Karpas-422 (cell line): ENCODE measurements at regions not wholly inside any gene's neighbourhood (a gene's known extent, or its start where the extent isn't known, plus 50 kb on each side); places are given as distances from the start of the nearest gene placed in this dataset.

Experiments used
- DNase-seq: peaks from one replicate; pipeline ENCODE4 v3.0.0-alpha.2; 2015
- H2AFZ ChIP-seq: fragments of 200-600 bp; sonication (generic); 2 replicates; pipeline ENCODE4 v1.6.1; 2014; ENCODE audit warnings: antibody characterized with exemption, low read length, mixed read lengths
- H3K27ac ChIP-seq: fragments of 200-600 bp; sonication (generic); 2 replicates; pipeline ENCODE4 v1.5.1; 2014; ENCODE audit warnings: mild to moderate bottlenecking, low read length, moderate library complexity
- H3K27me3 ChIP-seq: fragments of 200-600 bp; sonication (generic); 2 replicates; pipeline ENCODE4 v1.6.1; 2014; ENCODE audit warnings: low read length, mixed read lengths
- H3K36me3 ChIP-seq: fragments of 200-600 bp; sonication (generic); 2 replicates; pipeline ENCODE4 v1.6.1; 2014; ENCODE audit warnings: low read length, mixed read lengths; ENCODE audit not compliant: insufficient read depth
- H3K4me1 ChIP-seq: fragments of 200-600 bp; sonication (generic); 2 replicates; pipeline ENCODE4 v1.6.1; 2014; ENCODE audit warnings: mild to moderate bottlenecking, low read length, mixed read lengths
- H3K4me2 ChIP-seq: fragments of 200-600 bp; sonication (generic); 2 replicates; pipeline ENCODE4 v1.6.1; 2014; ENCODE audit warnings: low read length, low read depth, mild to moderate bottlenecking; ENCODE audit not compliant: poor library complexity, severe bottlenecking
- H3K4me3 ChIP-seq: fragments of 200-600 bp; sonication (generic); 2 replicates; pipeline ENCODE4 v1.5.1; 2014; ENCODE audit warnings: mild to moderate bottlenecking, antibody characterized with exemption, low read length, mixed read lengths
- H3K79me2 ChIP-seq: fragments of 200-600 bp; sonication (generic); 2 replicates; pipeline ENCODE4 v1.6.1; 2014; ENCODE audit warnings: mild to moderate bottlenecking, low read length, mixed read lengths
- H3K9ac ChIP-seq: fragments of 200-600 bp; sonication (generic); 2 replicates; pipeline ENCODE4 v1.6.0; 2014; ENCODE audit warnings: low read length
- H3K9me2 ChIP-seq: fragments of 200-600 bp; sonication (generic), shearing (Covaris generic); replicated peaks from 2 replicates; pipeline ENCODE4 v1.6.0; 2014; ENCODE audit warnings: mild to moderate bottlenecking, low read length, moderate library complexity; ENCODE audit not compliant: insufficient read depth
- H3K9me3 ChIP-seq: fragments of 300-700, 200-600 bp; sonication (generic); 2 replicates; pipeline ENCODE4 v1.6.1; 2014; ENCODE audit warnings: low read length, mixed read lengths
- H4K20me1 ChIP-seq: fragments of 200-600 bp; sonication (generic); 2 replicates; pipeline ENCODE4 v1.6.1; 2014; ENCODE audit warnings: mild to moderate bottlenecking, antibody characterized with exemption, low read length, low read depth; ENCODE audit not compliant: insufficient read depth

DNA sequence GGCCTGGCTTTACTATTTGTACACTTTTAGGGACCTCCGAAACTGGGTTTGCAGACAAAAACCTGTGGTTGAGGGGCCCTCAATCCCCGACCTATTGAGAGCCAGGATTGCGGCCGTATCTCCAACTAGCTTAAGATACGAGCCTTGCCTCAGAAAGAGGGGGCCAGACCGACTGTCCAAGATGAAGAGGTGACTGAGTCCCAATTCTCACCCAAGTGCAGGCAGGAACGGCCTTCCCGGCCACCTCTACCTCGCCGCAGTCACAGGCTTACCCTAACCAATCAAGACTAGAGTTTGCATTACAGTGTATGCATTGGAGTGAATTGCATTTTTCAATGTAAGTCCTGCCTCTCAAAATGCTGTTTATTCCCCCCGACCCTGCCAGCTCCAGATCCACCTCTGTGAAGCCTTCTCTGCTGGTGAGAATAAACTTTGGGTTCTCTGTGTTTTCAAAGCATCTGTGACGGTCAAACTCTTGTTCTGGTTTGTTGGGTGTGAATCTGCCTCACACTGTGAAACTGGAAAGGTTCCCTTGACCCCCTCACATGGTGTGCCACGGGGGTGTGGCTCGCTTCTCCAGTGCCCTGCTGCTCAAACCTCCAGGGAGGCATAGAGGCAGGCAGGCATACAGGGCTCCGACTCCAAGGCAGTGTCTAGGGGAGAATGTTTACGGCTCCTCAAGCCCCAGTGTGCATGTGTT, 62.2 kb upstream of the WLS start:
- Histone ChIP-seq H3K4me3 (no peak overlapping the region), H3K27ac (no peak overlapping the region), H3K9ac (no peak overlapping the region), H3K9me3 (no peaks in the 10 kb centered on the region), H3K4me1 (no peaks in the 10 kb centered on the region), H3K9me2 (no peaks in the 10 kb centered on the region), H3K4me2 (no peak overlapping the region), H2AFZ (no peak overlapping the region), H4K20me1 (no peaks in the 10 kb centered on the region), H3K79me2 (no peaks in the 10 kb centered on the region), H3K27me3 (no peaks in the 10 kb centered on the region), H3K36me3 (no peaks in the 10 kb centered on the region)
- DNase-seq = no peak

DNA sequence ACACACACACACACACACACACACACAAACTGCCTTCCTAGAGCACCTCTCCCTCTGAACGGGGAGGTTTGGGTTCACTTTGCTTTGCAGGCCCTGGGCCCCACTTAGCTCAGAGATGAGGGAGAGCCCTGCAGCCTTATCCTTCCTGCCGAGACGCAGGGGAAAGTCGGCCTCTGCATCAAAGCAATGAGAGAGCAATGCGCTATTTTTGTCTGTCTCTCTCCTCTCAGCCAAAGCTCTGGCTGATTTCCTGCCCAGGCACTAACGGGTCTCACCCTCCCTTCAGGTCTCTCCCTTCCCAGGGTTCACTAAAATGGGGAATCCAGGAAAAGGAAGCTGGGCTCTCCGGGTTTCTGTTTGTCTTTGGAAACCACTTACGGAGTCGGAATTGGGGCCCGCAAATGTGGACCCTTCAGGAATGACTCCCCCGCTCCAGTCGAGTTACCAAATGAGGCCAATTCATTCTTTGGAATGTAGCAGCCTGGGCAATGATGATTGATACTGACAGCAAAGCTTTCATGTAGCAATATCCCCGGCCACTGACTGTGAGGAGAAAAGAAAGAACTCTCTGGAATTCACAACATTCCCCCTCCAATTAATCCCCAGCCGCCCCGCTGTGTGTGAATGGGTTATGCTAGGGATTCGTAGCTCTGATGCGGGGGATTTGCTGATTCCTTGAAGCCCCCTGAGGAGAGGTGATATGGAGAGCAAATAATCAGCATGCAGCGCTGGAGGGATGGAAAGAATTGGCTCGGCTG, 61.5 kb upstream of the WLS start:
- H3K27me3 ChIP-seq = no peaks in the 10 kb centered on the region
- H3K9me3 ChIP-seq = no peaks in the 10 kb centered on the region
- no peak overlapping the region for H3K4me3 ChIP-seq
- no peaks in the 10 kb centered on the region for H3K79me2 ChIP-seq
- H3K36me3 ChIP-seq = no peaks in the 10 kb centered on the region
- no peaks in the 10 kb centered on the region for H4K20me1 ChIP-seq
- no peak overlapping the region for H2AFZ ChIP-seq
- no peaks in the 10 kb centered on the region for H3K4me1 ChIP-seq
- H3K4me2 ChIP-seq = no peak overlapping the region
- no peaks in the 10 kb centered on the region for H3K9me2 ChIP-seq
- H3K27ac ChIP-seq = no peak overlapping the region
- no peak overlapping the region for H3K9ac ChIP-seq
- DNase-seq = no peak

DNA sequence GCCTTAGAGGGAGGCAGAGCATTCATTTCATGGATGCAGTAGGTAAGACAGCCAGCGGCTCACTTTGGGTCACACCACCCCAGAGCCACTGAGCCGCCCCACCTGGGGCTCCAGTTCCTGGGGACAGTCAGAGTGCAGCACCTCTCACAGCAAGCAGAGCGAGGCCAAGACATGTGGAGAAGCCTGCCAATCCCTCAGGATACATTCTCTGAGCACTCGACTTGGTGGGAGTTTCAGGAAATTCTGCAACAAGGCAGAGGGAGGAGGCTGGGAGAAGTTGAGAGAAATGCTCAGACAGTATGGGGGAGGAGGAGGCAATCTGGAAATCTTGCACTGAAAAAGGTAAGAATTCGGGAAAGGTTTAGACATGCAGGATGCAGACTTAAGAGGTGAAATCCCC, 60.8 kb upstream of the WLS start:
- DNase-seq = no peak
- Histone ChIP-seq H3K27me3 (no peaks in the 10 kb centered on the region), H3K9me3 (no peaks in the 10 kb centered on the region), H3K36me3 (no peaks in the 10 kb centered on the region), H3K9ac (no peak overlapping the region), H4K20me1 (no peaks in the 10 kb centered on the region), H3K9me2 (no peaks in the 10 kb centered on the region), H3K4me1 (no peaks in the 10 kb centered on the region), H2AFZ (no peak overlapping the region), H3K4me2 (no peak overlapping the region), H3K79me2 (no peaks in the 10 kb centered on the region), H3K4me3 (no peak overlapping the region), H3K27ac (no peak overlapping the region)

GRCh38 chr1:68291688-68292384, 59.5 kb upstream of the WLS start:
- Histone ChIP-seq H3K9me3 (no peaks in the 10 kb centered on the region), H3K4me2 (no peak overlapping the region), H3K4me1 (no peaks in the 10 kb centered on the region), H2AFZ (no peak overlapping the region), H3K79me2 (no peaks in the 10 kb centered on the region), H4K20me1 (no peaks in the 10 kb centered on the region), H3K36me3 (no peaks in the 10 kb centered on the region), H3K27me3 (no peaks in the 10 kb centered on the region), H3K27ac (no peak overlapping the region), H3K9me2 (no peaks in the 10 kb centered on the region), H3K9ac (no peak overlapping the region), H3K4me3 (no peak overlapping the region)
- no peak for DNase-seq

DNA sequence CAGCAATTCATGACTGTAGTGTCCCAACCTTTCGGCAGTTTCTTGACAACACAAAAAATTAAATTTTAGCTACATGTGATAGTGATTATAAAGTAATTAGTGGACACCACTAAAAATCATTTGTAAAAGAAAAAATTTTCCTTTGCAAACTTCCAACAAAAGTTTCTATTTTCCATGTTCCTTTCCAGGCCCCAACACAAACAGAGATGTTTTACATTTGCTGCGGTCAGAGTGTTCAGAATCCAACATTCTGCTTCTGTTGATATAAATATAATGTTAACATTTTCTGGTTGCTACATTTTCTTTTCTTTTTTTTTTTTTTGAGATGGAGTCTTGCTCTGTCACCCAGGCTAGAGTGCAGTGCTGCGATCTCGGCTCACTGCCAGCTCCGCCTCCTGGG, 54.9 kb upstream of the WLS start:
- H3K9me3 ChIP-seq = no peaks in the 10 kb centered on the region

DNA sequence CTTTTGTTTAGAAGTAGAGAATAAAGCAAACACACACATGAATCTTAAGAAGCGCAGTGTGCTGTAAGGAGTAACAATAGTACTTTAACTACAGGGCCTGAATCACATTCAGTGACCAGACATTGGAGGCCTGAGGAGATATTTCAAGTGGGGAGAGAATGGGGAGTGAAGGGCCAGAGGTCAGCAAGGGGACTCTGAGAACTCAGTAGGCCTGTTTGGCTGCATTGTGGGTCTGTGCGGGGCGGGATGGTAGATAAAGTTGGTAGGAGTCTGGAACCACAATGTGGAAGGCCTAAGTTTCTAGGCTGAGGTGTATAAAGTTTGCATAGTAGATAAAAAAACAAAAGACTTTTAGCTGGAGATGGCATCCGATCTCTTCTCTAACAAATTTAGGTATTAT, 52.7 kb upstream of the WLS start:
- no peaks in the 10 kb centered on the region for H3K9me3 ChIP-seq
- DNase-seq = no peak

More for the DNA sequence above, 54.9 kb upstream of the WLS start:
- no peaks in the 10 kb centered on the region for H4K20me1 ChIP-seq
- no peak overlapping the region for H3K4me3 ChIP-seq
- H3K9me2 ChIP-seq = no peaks in the 10 kb centered on the region
- H3K4me2 ChIP-seq = no peak overlapping the region
- H3K9ac ChIP-seq = no peak overlapping the region
- H2AFZ ChIP-seq = no peak overlapping the region
- no peak for DNase-seq
- no peak overlapping the region for H3K27ac ChIP-seq
- H3K27me3 ChIP-seq = no peaks in the 10 kb centered on the region
- no peaks in the 10 kb centered on the region for H3K36me3 ChIP-seq
- H3K79me2 ChIP-seq = no peaks in the 10 kb centered on the region
- no peaks in the 10 kb centered on the region for H3K4me1 ChIP-seq

GRCh38 chr1:68281946-68282615, 49.8 kb upstream of the WLS start:
- no peaks in the 10 kb centered on the region for H3K9me2 ChIP-seq
- H3K27me3 ChIP-seq = no peaks in the 10 kb centered on the region
- H3K27ac ChIP-seq = no peak overlapping the region
- no peaks in the 10 kb centered on the region for H3K36me3 ChIP-seq
- no peaks in the 10 kb centered on the region for H4K20me1 ChIP-seq
- no peak overlapping the region for H3K4me2 ChIP-seq
- no peak overlapping the region for H3K9ac ChIP-seq
- no peak overlapping the region for H2AFZ ChIP-seq
- DNase-seq = no peak
- no peak overlapping the region for H3K4me3 ChIP-seq
- no peaks in the 10 kb centered on the region for H3K4me1 ChIP-seq
- H3K79me2 ChIP-seq = no peaks in the 10 kb centered on the region
- no peaks in the 10 kb centered on the region for H3K9me3 ChIP-seq

More for the DNA sequence above, 52.7 kb upstream of the WLS start:
- Histone ChIP-seq H4K20me1 (no peaks in the 10 kb centered on the region), H3K79me2 (no peaks in the 10 kb centered on the region), H3K9ac (no peak overlapping the region), H3K27ac (no peak overlapping the region), H3K4me2 (no peak overlapping the region), H3K36me3 (no peaks in the 10 kb centered on the region), H3K4me3 (no peak overlapping the region), H3K4me1 (no peaks in the 10 kb centered on the region), H3K27me3 (no peaks in the 10 kb centered on the region), H3K9me2 (no peaks in the 10 kb centered on the region), H2AFZ (no peak overlapping the region)
